Effector CD4-positive, alpha-beta T cell (primary cell): ENCODE measurements at regions not wholly inside any gene's neighbourhood (a gene's known extent, or its start where the extent isn't known, plus 50 kb on each side); places are given as distances from the start of the nearest gene placed in this dataset.

Source experiments
- DNase-seq: peaks from one replicate; pipeline ENCODE4 v3.0.0-alpha.2; 2020

- DNase-seq = no peak
Measured at GRCh38 chr3:124201226-124201625, 209.3 kb upstream of the ROPN1 start.

GRCh38 chr3:124201786-124202185, 209.9 kb upstream of the ROPN1 start:
- DNase-seq = no peak

GRCh38 chr3:124202754-124203153, 210.8 kb upstream of the ROPN1 start:
- no peak for DNase-seq

- no peak for DNase-seq
Measured at GRCh38 chr3:124203292-124203691, 211.4 kb upstream of the ROPN1 start.

GRCh38 chr3:124206225-124207055, 214.5 kb upstream of the ROPN1 start:
- DNase-seq = no peak

GRCh38 chr3:124207077-124207476, 215.2 kb upstream of the ROPN1 start:
- DNase-seq = no peak

- no peak for DNase-seq
Measured at GRCh38 chr3:124207873-124208485, 216.1 kb upstream of the ROPN1 start.

- no peak for DNase-seq
Measured at GRCh38 chr3:124209426-124209825, 217.5 kb upstream of the ROPN1 start.

GRCh38 chr3:124210899-124211298, 219.0 kb upstream of the ROPN1 start:
- DNase-seq = no peak

GRCh38 chr3:124213641-124214040, 221.7 kb upstream of the ROPN1 start:
- no peak for DNase-seq

GRCh38 chr3:124217542-124217941, 225.6 kb upstream of the ROPN1 start:
- no peak for DNase-seq

GRCh38 chr3:124221422-124221821, 229.5 kb upstream of the ROPN1 start:
- DNase-seq = no peak

- no peak for DNase-seq
Measured at GRCh38 chr3:124223853-124224252, 231.9 kb upstream of the ROPN1 start.

- no peak for DNase-seq
Measured at GRCh38 chr3:124227150-124227630, 235.3 kb upstream of the ROPN1 start.

GRCh38 chr3:124229420-124229819, 237.5 kb upstream of the ROPN1 start:
- DNase-seq = no peak

- no peak for DNase-seq
Measured at GRCh38 chr3:124229836-124230235, 237.9 kb upstream of the ROPN1 start.

GRCh38 chr3:124230432-124230831, 238.5 kb upstream of the ROPN1 start:
- DNase-seq = no peak

- DNase-seq = no peak
Measured at GRCh38 chr3:124230998-124231397, 239.1 kb upstream of the ROPN1 start.

GRCh38 chr3:124234852-124235252, 242.9 kb upstream of the ROPN1 start:
- DNase-seq = no peak

- no peak for DNase-seq
Measured at GRCh38 chr3:124235446-124235845, 243.5 kb upstream of the ROPN1 start.

GRCh38 chr3:124243177-124243859, 251.4 kb upstream of the ROPN1 start:
- no peak for DNase-seq

- no peak for DNase-seq
Measured at GRCh38 chr3:124246376-124246775, 254.5 kb upstream of the ROPN1 start.

GRCh38 chr3:124246949-124247348, 255.0 kb upstream of the ROPN1 start:
- DNase-seq = no peak
